Vagina (tissue), 2 donors: ENCODE measurements at regions not wholly inside any gene's neighbourhood (a gene's known extent, or its start where the extent isn't known, plus 50 kb on each side); places are given as distances from the start of the nearest gene placed in this dataset.

Experiments
- POLR2A ChIP-seq, 2 donors: fragments of 450-650 bp; IDR thresholded peaks; one replicate each; pipeline ENCODE4 v1.6.1; 2017; ENCODE audit warnings: antibody characterized with exemption in 2 of 2, mild to moderate bottlenecking in 2 of 2, moderate library complexity in 2 of 2
- POLR2AphosphoS5 ChIP-seq, 2 donors: sonication (generic); formaldehyde crosslinking; IDR thresholded peaks; one replicate each; pipeline ENCODE4 v1.9.0; 2017; ENCODE audit warnings: antibody characterized with exemption in 2 of 2, mild to moderate bottlenecking in 2 of 2, low read depth in 1 of 2; ENCODE audit not compliant: insufficient read depth in 1 of 2
- TF ChIP-seq, protein P1 (sequence below), 3 experiments: fragments of 450-650 bp in 2 of 3; fragments of 200-600 bp in 1 of 3; sonication (generic) in 1 of 3; IDR thresholded peaks; one replicate each; pipeline ENCODE4 v1.5.1; 2017 to 2019; ENCODE audit warnings: antibody characterized with exemption in 3 of 3, mild to moderate bottlenecking in 2 of 3, moderate library complexity in 2 of 3

DNA sequence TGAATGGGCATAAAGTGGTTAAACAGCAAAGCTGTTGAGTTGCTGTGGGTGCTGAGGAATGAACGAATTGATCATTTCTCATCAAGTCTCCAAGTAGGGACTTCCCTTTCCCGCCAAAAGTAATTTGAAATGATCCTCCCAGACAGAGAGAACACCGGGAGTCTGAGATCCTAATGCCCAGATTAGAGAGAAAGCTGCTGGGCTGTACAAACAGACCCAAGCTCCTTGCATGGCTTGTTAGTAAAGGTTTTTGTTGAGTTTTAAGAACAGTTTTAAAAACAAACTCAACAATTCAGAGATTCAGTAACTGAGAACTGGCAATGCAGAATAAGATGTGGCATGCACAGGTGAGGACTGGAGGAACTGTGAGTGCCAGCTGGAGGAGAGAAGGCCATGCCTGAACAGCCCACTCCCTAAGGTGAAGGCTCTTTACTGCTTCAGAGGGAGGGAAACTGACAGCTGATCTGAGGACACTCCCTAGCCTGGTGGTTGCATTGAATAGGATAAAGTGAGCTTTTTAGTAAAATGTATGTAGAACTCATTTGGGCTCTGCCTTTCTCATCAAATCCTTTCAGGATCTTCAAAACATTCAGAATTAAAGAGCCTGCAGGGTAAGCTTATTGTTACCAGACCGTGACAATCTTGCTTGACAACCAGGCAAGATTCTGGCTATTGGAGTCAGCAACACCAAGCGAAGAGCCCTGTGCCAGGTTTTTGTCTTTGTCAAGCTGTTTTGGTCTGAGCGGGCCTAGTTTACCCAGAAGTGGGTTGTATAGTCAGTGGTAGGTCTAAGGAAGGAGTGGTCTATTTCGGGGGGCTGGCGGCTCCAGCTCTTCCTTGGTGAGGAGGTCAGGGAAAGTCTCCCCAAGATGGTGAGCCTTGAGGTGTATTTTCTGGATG, 63.2 kb upstream of the IGFBP5 start:
- TF ChIP-seq, protein P1, sequence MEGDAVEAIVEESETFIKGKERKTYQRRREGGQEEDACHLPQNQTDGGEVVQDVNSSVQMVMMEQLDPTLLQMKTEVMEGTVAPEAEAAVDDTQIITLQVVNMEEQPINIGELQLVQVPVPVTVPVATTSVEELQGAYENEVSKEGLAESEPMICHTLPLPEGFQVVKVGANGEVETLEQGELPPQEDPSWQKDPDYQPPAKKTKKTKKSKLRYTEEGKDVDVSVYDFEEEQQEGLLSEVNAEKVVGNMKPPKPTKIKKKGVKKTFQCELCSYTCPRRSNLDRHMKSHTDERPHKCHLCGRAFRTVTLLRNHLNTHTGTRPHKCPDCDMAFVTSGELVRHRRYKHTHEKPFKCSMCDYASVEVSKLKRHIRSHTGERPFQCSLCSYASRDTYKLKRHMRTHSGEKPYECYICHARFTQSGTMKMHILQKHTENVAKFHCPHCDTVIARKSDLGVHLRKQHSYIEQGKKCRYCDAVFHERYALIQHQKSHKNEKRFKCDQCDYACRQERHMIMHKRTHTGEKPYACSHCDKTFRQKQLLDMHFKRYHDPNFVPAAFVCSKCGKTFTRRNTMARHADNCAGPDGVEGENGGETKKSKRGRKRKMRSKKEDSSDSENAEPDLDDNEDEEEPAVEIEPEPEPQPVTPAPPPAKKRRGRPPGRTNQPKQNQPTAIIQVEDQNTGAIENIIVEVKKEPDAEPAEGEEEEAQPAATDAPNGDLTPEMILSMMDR (IDR thresholded peaks at IDR 0.05), result no peak
- TF ChIP-seq POLR2AphosphoS5 (IDR thresholded peaks at IDR 0.05; ENCODE audit: insufficient read depth in 1 of 2, low read depth in 1 of 2) (no peak), POLR2A (IDR thresholded peaks at IDR 0.05) (no peak)
